Neural cell (in vitro differentiated cells): ENCODE measurements at regions not wholly inside any gene's neighbourhood (a gene's known extent, or its start where the extent isn't known, plus 50 kb on each side); places are given as distances from the start of the nearest gene placed in this dataset.

Experiments used
- H2AFZ ChIP-seq: fragments of 200-600, 300-800 bp; sonication (generic), shearing (Covaris generic); 2 replicates; pipeline ENCODE4 v1.6.0; 2014; ENCODE audit warnings: low read depth, mild to moderate bottlenecking, antibody characterized with exemption, low read length, moderate library complexity
- H3F3A ChIP-seq: fragments of 200-600 bp; shearing (Covaris generic); 2 replicates; pipeline ENCODE4 v1.6.1; 2016; ENCODE audit warnings: mild to moderate bottlenecking, moderate library complexity, mixed read lengths, antibody characterized with exemption, low read length; ENCODE audit not compliant: insufficient read depth, poor library complexity, severe bottlenecking
- H3K27ac ChIP-seq: fragments of 200-600, 300-800 bp; sonication (generic), shearing (Covaris generic); 2 replicates; pipeline ENCODE4 v1.5.1; 2014; ENCODE audit warnings: mild to moderate bottlenecking, low read length, moderate library complexity
- H3K27me3 ChIP-seq: fragments of 300-800, 200-600 bp; sonication (generic), shearing (Covaris generic); 2 replicates; pipeline ENCODE4 v1.6.0; 2014; ENCODE audit warnings: mild to moderate bottlenecking, low read depth, low read length, moderate library complexity; ENCODE audit not compliant: insufficient read depth
- H3K36me3 ChIP-seq: fragments of 300-800, 200-600 bp; sonication (generic), shearing (Covaris generic); 2 replicates; pipeline ENCODE4 v1.5.1; 2014; ENCODE audit warnings: mild to moderate bottlenecking, antibody characterized with exemption, low read length, moderate library complexity; ENCODE audit not compliant: insufficient read depth
- H3K4me2 ChIP-seq: fragments of 300-800, 200-600 bp; sonication (generic), shearing (Covaris generic); 2 replicates; pipeline ENCODE4 v1.6.0; 2014; ENCODE audit warnings: mild to moderate bottlenecking, low read length
- H3K4me3 ChIP-seq: fragments of 300-800, 200-600 bp; sonication (generic), shearing (Covaris generic); 2 replicates; pipeline ENCODE4 v1.5.1; 2014; ENCODE audit warnings: mild to moderate bottlenecking, low read length, moderate library complexity
- H3K79me2 ChIP-seq: fragments of 200-600 bp; shearing (Covaris generic); replicated peaks from 2 replicates; pipeline ENCODE4 v1.6.0; 2014; ENCODE audit warnings: mild to moderate bottlenecking, low read length, moderate library complexity; ENCODE audit not compliant: insufficient read depth
- H3K9ac ChIP-seq: fragments of 300-800, 200-600 bp; sonication (generic), shearing (Covaris generic); 2 replicates; pipeline ENCODE4 v1.6.1; 2016; ENCODE audit warnings: mild to moderate bottlenecking, low read length, mixed read lengths
- H3K9me2 ChIP-seq: fragments of 200-600 bp; shearing (Covaris generic); 2 replicates; pipeline ENCODE4 v1.6.1; 2016; ENCODE audit warnings: mild to moderate bottlenecking, low read length, mixed read lengths; ENCODE audit not compliant: insufficient read depth
- H3K9me3 ChIP-seq: fragments of 200-600, 300-800 bp; sonication (generic), shearing (Covaris generic); 2 replicates; pipeline ENCODE4 v1.6.1; 2016; ENCODE audit warnings: mild to moderate bottlenecking, mixed run types, low read length, moderate library complexity, mixed read lengths
- H4K20me1 ChIP-seq: fragments of 200-600 bp; shearing (Covaris generic); 2 replicates; pipeline ENCODE4 v1.6.1; 2016; ENCODE audit warnings: mild to moderate bottlenecking, mixed run types; ENCODE audit not compliant: insufficient read depth
- EP300 ChIP-seq: fragments of 450-650 bp; conservative IDR thresholded peaks from 2 replicates; pipeline ENCODE4 v1.6.1; 2014; ENCODE audit warnings: antibody characterized with exemption, mild to moderate bottlenecking, moderate library complexity; ENCODE audit not compliant: poor library complexity, severe bottlenecking
- EZH2 ChIP-seq: fragments of 200-600, 300-800 bp; shearing (Covaris generic), sonication (generic); IDR thresholded peaks from 2 replicates; pipeline ENCODE4 v1.6.1; 2014; ENCODE audit warnings: antibody characterized with exemption, low read length, borderline replicate concordance, mild to moderate bottlenecking; ENCODE audit not compliant: insufficient read depth, poor library complexity, severe bottlenecking
- MXI1 ChIP-seq: fragments of 450-650 bp; conservative IDR thresholded peaks from 2 replicates; pipeline ENCODE4 v1.6.1; 2014; ENCODE audit warnings: antibody characterized with exemption, mild to moderate bottlenecking; ENCODE audit not compliant: poor library complexity, severe bottlenecking
- POLR2AphosphoS5 ChIP-seq: IDR thresholded peaks from 2 replicates; pipeline ENCODE4 v1.6.1; 2012
- RAD21 ChIP-seq: fragments of 450-650 bp; conservative IDR thresholded peaks from 2 replicates; pipeline ENCODE4 v1.6.1; 2014; ENCODE audit warnings: antibody characterized with exemption, mild to moderate bottlenecking, moderate library complexity
- REST ChIP-seq: IDR thresholded peaks from 2 replicates; pipeline ENCODE4 v1.6.1; 2012; ENCODE audit warnings: borderline replicate concordance
- SMC3 ChIP-seq: fragments of 450-650 bp; conservative IDR thresholded peaks from 2 replicates; pipeline ENCODE4 v1.6.1; 2014; ENCODE audit warnings: antibody characterized with exemption, mild to moderate bottlenecking, moderate library complexity; ENCODE audit not compliant: poor library complexity
- TAF1 ChIP-seq: IDR thresholded peaks from 2 replicates; pipeline ENCODE4 v1.6.1; 2012; ENCODE audit warnings: low read depth
- TF ChIP-seq, protein P1 (sequence below): fragments of 450-650 bp; IDR thresholded peaks from 2 replicates; pipeline ENCODE4 v1.5.1; 2014; ENCODE audit warnings: antibody characterized with exemption, mild to moderate bottlenecking, moderate library complexity; ENCODE audit not compliant: poor library complexity, severe bottlenecking

DNA sequence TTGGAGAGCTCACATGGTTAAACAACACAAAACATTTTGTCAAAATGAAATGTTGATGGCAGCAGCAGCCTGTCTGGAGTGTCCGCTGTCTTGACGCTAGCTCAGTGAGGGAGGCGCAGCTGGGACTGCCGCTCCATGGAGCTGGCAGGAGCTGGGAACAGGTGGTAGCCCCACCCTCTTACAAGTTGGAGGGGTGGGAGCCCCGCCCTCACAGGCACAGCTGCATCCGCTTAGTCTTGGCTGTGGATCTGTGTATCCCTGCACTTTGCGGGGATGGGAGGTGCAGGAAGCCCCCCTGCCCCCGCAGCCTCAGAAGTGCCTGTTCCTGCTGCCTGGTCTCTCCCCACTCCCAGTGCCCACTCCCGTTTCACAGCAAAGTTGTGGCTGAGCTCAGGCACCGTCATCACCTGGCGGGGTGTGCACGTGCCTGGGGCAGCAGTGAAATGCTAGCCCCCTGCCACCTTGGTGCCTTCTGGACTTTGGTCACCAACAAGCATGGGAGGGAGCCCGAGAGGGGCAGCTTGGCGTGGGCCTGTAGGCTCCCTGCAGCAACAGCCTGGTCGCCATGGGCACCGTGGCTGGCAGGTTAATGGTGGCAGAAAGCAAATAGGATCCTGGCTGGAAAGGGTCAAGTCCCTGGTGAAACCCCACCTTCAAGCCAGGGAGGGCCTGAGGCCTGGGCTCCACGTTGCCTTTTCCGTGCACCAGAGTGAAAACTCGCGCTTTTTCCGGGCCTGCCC is 53.8 kb upstream of the CADM2 start:
- TF ChIP-seq RAD21 = no peak
- no peak for TF ChIP-seq TAF1
- no peak for TF ChIP-seq MXI1
- TF ChIP-seq EP300 = no peak
- no peak for TF ChIP-seq EZH2
- no peak for TF ChIP-seq REST
- TF ChIP-seq SMC3 = no peak
- TF ChIP-seq, protein P1, sequence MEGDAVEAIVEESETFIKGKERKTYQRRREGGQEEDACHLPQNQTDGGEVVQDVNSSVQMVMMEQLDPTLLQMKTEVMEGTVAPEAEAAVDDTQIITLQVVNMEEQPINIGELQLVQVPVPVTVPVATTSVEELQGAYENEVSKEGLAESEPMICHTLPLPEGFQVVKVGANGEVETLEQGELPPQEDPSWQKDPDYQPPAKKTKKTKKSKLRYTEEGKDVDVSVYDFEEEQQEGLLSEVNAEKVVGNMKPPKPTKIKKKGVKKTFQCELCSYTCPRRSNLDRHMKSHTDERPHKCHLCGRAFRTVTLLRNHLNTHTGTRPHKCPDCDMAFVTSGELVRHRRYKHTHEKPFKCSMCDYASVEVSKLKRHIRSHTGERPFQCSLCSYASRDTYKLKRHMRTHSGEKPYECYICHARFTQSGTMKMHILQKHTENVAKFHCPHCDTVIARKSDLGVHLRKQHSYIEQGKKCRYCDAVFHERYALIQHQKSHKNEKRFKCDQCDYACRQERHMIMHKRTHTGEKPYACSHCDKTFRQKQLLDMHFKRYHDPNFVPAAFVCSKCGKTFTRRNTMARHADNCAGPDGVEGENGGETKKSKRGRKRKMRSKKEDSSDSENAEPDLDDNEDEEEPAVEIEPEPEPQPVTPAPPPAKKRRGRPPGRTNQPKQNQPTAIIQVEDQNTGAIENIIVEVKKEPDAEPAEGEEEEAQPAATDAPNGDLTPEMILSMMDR = no peak
- TF ChIP-seq POLR2AphosphoS5 = no peak
- no peak overlapping the region for H2AFZ ChIP-seq

GRCh38 chr3:84905556-84905920 is 53.3 kb upstream of the CADM2 start:
- no peak overlapping the region for H3K27ac ChIP-seq
- H3K27me3 ChIP-seq = no peaks in the 10 kb centered on the region
- no peak overlapping the region for H3K9ac ChIP-seq
- H3K4me2 ChIP-seq = no peak overlapping the region
- no peak overlapping the region for H2AFZ ChIP-seq
- H3K79me2 ChIP-seq = no peaks in the 10 kb centered on the region
- no peaks in the 10 kb centered on the region for H3K9me2 ChIP-seq
- no peak for TF ChIP-seq SMC3
- TF ChIP-seq MXI1 = no peak
- TF ChIP-seq, protein P1 = no peak
- TF ChIP-seq REST = no peak
- TF ChIP-seq POLR2AphosphoS5 = no peak
- TF ChIP-seq EP300 = no peak
- no peak for TF ChIP-seq EZH2
- no peak for TF ChIP-seq TAF1
- TF ChIP-seq RAD21 = no peak
- H4K20me1 ChIP-seq = no peaks in the 10 kb centered on the region
- no peaks in the 10 kb centered on the region for H3F3A ChIP-seq
- H3K36me3 ChIP-seq = no peaks in the 10 kb centered on the region
- no peak overlapping the region for H3K4me3 ChIP-seq
- H3K9me3 ChIP-seq = no peaks in the 10 kb centered on the region

More for the DNA sequence above, 53.8 kb upstream of the CADM2 start:
- H3K27me3 ChIP-seq = no peaks in the 10 kb centered on the region
- H3K36me3 ChIP-seq = no peaks in the 10 kb centered on the region
- H3K79me2 ChIP-seq = no peaks in the 10 kb centered on the region
- no peak overlapping the region for H3K9ac ChIP-seq
- H3F3A ChIP-seq = no peaks in the 10 kb centered on the region
- H4K20me1 ChIP-seq = no peaks in the 10 kb centered on the region
- no peak overlapping the region for H3K4me2 ChIP-seq
- H3K4me3 ChIP-seq = no peak overlapping the region
- no peak overlapping the region for H3K27ac ChIP-seq
- no peaks in the 10 kb centered on the region for H3K9me2 ChIP-seq
- no peaks in the 10 kb centered on the region for H3K9me3 ChIP-seq
